ENCODE measurements at regions not wholly inside any gene's neighbourhood (a gene's known extent, or its start where the extent isn't known, plus 50 kb on each side); places are given as distances from the start of the nearest gene placed in this dataset.

GRCh38 chr18:24897461-24897860 is 437.0 kb downstream of the HRH4 start:
- no peak for DNase-seq (ENCODE audit: low read depth)

GRCh38 chr18:24910221-24910620 is 441.7 kb downstream of the ZNF521 start:
- no peak for DNase-seq (ENCODE audit: low read depth)

GRCh38 chr18:24913507-24914170 is 438.3 kb downstream of the ZNF521 start:
- DNase-seq (ENCODE audit: low read depth) = no peak

GRCh38 chr18:24914171-24914525 is 437.8 kb downstream of the ZNF521 start:
- DNase-seq (ENCODE audit: low read depth) = no peak

- DNase-seq (ENCODE audit: low read depth) = no peak
Observed at GRCh38 chr18:24914685-24915084, 437.3 kb downstream of the ZNF521 start.

- no peak for DNase-seq (ENCODE audit: low read depth)
Observed at GRCh38 chr18:24915547-24915946, 436.4 kb downstream of the ZNF521 start.

GRCh38 chr18:24917767-24918166 is 434.2 kb downstream of the ZNF521 start:
- DNase-seq (ENCODE audit: low read depth) = no peak

- no peak for DNase-seq (ENCODE audit: low read depth)
Observed at GRCh38 chr18:24918257-24918656, 433.7 kb downstream of the ZNF521 start.

- no peak for DNase-seq (ENCODE audit: low read depth)
Observed at GRCh38 chr18:24919181-24919797, 432.7 kb downstream of the ZNF521 start.

GRCh38 chr18:24922491-24922890 is 429.5 kb downstream of the ZNF521 start:
- no peak for DNase-seq (ENCODE audit: low read depth)

- no peak for DNase-seq (ENCODE audit: low read depth)
Observed at GRCh38 chr18:24923138-24923537, 428.8 kb downstream of the ZNF521 start.

GRCh38 chr18:24924066-24924716 is 427.8 kb downstream of the ZNF521 start:
- DNase-seq (ENCODE audit: low read depth) = no peak

- no peak for DNase-seq (ENCODE audit: low read depth)
Observed at GRCh38 chr18:24926649-24927048, 425.3 kb downstream of the ZNF521 start.

GRCh38 chr18:24928301-24928878 is 423.6 kb downstream of the ZNF521 start:
- no peak for DNase-seq (ENCODE audit: low read depth)

- no peak for DNase-seq (ENCODE audit: low read depth)
Observed at GRCh38 chr18:24930478-24930877, 421.5 kb downstream of the ZNF521 start.

GRCh38 chr18:24930971-24931370 is 421.0 kb downstream of the ZNF521 start:
- no peak for DNase-seq (ENCODE audit: low read depth)

GRCh38 chr18:24933345-24933744 is 418.6 kb downstream of the ZNF521 start:
- DNase-seq (ENCODE audit: low read depth) = no peak

GRCh38 chr18:24934258-24934932 is 417.6 kb downstream of the ZNF521 start:
- DNase-seq (ENCODE audit: low read depth) = no peak

GRCh38 chr18:24935008-24935407 is 417.0 kb downstream of the ZNF521 start:
- DNase-seq (ENCODE audit: low read depth) = no peak

- no peak for DNase-seq (ENCODE audit: low read depth)
Observed at GRCh38 chr18:24935896-24936295, 416.1 kb downstream of the ZNF521 start.

- DNase-seq (ENCODE audit: low read depth) = no peak
Observed at GRCh38 chr18:24936691-24937090, 415.3 kb downstream of the ZNF521 start.

- DNase-seq (ENCODE audit: low read depth) = no peak
Observed at GRCh38 chr18:24937639-24938275, 414.2 kb downstream of the ZNF521 start.

Data from activated T-cell treated with anti-CD3 and anti-CD28 coated beads for 1 hour (primary cell).